GM21576 (cell line): ENCODE measurements at regions not wholly inside any gene's neighbourhood (a gene's known extent, or its start where the extent isn't known, plus 50 kb on each side); places are given as distances from the start of the nearest gene placed in this dataset.

ENCODE experiments used
- ATAC-seq: cut with Tn5 transposase; IDR thresholded peaks from one replicate; pipeline ENCODE4 v1.9.1; 2021; ENCODE audit warnings: mild to moderate bottlenecking, moderate library complexity; ENCODE audit not compliant: unreplicated experiment

- ATAC-seq, result no peak
Measured at GRCh38 chr4:125891597-125892258, 577.0 kb downstream of the FAT4 start.

GRCh38 chr4:125904802-125905201 is 590.0 kb downstream of the FAT4 start:
- ATAC-seq, result no peak

- ATAC-seq, result no peak
Measured at GRCh38 chr4:125911058-125911457, 596.3 kb downstream of the FAT4 start.

- no peak for ATAC-seq
Measured at GRCh38 chr4:125911481-125911880, 596.7 kb downstream of the FAT4 start.

- ATAC-seq, result no peak
Measured at GRCh38 chr4:125917559-125917958, 602.8 kb downstream of the FAT4 start.

GRCh38 chr4:125928652-125929051 is 613.9 kb downstream of the FAT4 start:
- no peak for ATAC-seq

GRCh38 chr4:125938541-125938940 is 623.8 kb downstream of the FAT4 start:
- no peak for ATAC-seq

- ATAC-seq, result no peak
Measured at GRCh38 chr4:125940426-125940825, 625.7 kb downstream of the FAT4 start.

- ATAC-seq, result no peak
Measured at GRCh38 chr4:125944966-125945365, 630.2 kb downstream of the FAT4 start.

- ATAC-seq, result no peak
Measured at GRCh38 chr4:125948021-125948420, 633.3 kb downstream of the FAT4 start.

- no peak for ATAC-seq
Measured at GRCh38 chr4:125951261-125951887, 636.6 kb downstream of the FAT4 start.

- ATAC-seq, result no peak
Measured at GRCh38 chr4:125952631-125953030, 637.9 kb downstream of the FAT4 start.

GRCh38 chr4:125956276-125956675 is 641.5 kb downstream of the FAT4 start:
- no peak for ATAC-seq

GRCh38 chr4:125958519-125958918 is 643.8 kb downstream of the FAT4 start:
- no peak for ATAC-seq

- ATAC-seq, result no peak
Measured at GRCh38 chr4:125961626-125962025, 646.9 kb downstream of the FAT4 start.

- no peak for ATAC-seq
Measured at GRCh38 chr4:125975861-125976397, 661.2 kb downstream of the FAT4 start.

GRCh38 chr4:125979950-125980349 is 665.2 kb downstream of the FAT4 start:
- ATAC-seq, result no peak

- no peak for ATAC-seq
Measured at GRCh38 chr4:125983168-125983567, 668.4 kb downstream of the FAT4 start.

GRCh38 chr4:125985856-125986255 is 671.1 kb downstream of the FAT4 start:
- ATAC-seq, result no peak

GRCh38 chr4:125986307-125986706 is 671.6 kb downstream of the FAT4 start:
- no peak for ATAC-seq

- no peak for ATAC-seq
Measured at GRCh38 chr4:125988464-125988863, 673.7 kb downstream of the FAT4 start.

- no peak for ATAC-seq
Measured at GRCh38 chr4:125991398-125991797, 676.6 kb downstream of the FAT4 start.

- ATAC-seq, result no peak
Measured at GRCh38 chr4:125992891-125993290, 678.1 kb downstream of the FAT4 start.
